Uterus (tissue), 2 donors: ENCODE measurements at regions not wholly inside any gene's neighbourhood (a gene's known extent, or its start where the extent isn't known, plus 50 kb on each side); places are given as distances from the start of the nearest gene placed in this dataset.

Experiments used
- POLR2A ChIP-seq, 2 donors: fragments of 450-650 bp; IDR thresholded peaks; one replicate each; pipeline ENCODE4 v1.6.1; 2016; ENCODE audit warnings: antibody characterized with exemption in 2 of 2, mild to moderate bottlenecking in 1 of 2, moderate library complexity in 1 of 2
- TF ChIP-seq, protein P1 (sequence below), 4 experiments: fragments of 200-600 bp in 2 of 4; fragments of 450-650 bp in 2 of 4; sonication (generic) in 2 of 4; IDR thresholded peaks; one replicate each; pipeline ENCODE4 v1.5.1; 2016 to 2019; ENCODE audit warnings: antibody characterized with exemption in 4 of 4, mild to moderate bottlenecking in 2 of 4, moderate library complexity in 1 of 4

DNA sequence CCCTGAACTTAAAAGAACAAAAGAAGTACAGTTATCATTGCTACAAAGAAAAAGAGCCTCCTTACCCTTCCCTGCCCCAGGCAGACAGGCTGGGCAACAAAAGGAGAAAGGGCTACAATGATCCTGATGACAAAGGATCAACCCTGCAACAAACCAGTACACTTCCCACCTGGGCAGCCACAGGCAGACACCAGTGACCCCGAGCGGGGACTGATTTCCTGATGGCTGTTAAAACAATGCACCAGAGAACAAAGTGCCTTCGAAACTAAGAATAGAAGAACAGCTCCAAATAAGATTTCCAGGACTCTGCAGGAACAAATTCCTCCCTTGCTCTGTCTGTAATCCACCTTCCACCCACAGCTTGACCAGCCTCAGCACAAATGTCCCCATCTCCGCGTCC is 106.3 kb upstream of the ARHGEF3 start:
- TF ChIP-seq, protein P1, sequence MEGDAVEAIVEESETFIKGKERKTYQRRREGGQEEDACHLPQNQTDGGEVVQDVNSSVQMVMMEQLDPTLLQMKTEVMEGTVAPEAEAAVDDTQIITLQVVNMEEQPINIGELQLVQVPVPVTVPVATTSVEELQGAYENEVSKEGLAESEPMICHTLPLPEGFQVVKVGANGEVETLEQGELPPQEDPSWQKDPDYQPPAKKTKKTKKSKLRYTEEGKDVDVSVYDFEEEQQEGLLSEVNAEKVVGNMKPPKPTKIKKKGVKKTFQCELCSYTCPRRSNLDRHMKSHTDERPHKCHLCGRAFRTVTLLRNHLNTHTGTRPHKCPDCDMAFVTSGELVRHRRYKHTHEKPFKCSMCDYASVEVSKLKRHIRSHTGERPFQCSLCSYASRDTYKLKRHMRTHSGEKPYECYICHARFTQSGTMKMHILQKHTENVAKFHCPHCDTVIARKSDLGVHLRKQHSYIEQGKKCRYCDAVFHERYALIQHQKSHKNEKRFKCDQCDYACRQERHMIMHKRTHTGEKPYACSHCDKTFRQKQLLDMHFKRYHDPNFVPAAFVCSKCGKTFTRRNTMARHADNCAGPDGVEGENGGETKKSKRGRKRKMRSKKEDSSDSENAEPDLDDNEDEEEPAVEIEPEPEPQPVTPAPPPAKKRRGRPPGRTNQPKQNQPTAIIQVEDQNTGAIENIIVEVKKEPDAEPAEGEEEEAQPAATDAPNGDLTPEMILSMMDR (IDR thresholded peaks at IDR 0.05), result no peak
- no peak for TF ChIP-seq POLR2A (IDR thresholded peaks at IDR 0.05)
